HG03342 (cell line): ENCODE measurements at regions not wholly inside any gene's neighbourhood (a gene's known extent, or its start where the extent isn't known, plus 50 kb on each side); places are given as distances from the start of the nearest gene placed in this dataset.
A peak's percentile ranks its signal among the peaks of the same experiment; 100 is the strongest.

Experiments used
- ATAC-seq: cut with Tn5 transposase; IDR thresholded peaks from one replicate; pipeline ENCODE4 v1.9.1; 2021; ENCODE audit warnings: mild to moderate bottlenecking, moderate library complexity; ENCODE audit not compliant: unreplicated experiment

- peak; percentile 29 for ATAC-seq
These were observed 2184.4 kb upstream of the TENM3 start for GRCh38 chr4:180058691-180059215.

- ATAC-seq, result peak; percentile 8
These were observed 2183.9 kb upstream of the TENM3 start for GRCh38 chr4:180059216-180059881.

DNA sequence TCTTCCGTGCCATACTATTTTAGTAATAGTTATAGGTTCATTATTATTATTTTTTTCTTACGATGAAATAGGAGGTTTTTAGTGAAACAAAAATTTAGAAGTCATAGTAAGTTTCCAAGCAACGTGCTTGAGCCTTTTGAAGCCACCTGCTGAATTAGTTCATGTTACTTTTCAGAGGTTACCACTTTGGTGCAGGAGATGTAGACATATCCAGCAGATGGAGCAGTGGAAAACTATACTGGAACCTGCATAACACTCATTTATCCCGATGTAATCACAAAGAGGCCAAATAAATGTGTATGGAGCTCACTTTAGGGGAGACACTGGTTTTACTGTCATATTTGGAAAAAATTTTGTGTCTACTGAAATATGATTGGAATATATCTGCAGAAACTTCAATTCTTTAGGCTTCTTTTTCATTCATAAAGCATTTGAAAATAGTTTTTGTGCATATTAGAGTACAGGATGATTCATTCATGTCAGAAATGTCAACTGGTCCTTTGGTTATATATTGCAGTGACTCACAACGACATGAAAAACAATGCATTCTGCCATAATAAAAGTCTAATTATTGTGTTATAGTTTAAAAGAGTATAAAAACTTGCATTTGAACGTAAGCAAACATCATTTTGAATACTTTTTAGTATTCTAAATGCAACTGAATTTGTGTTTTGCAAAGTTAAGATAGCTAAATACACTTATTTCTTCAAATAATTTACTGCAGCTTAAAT lies 2182.9 kb upstream of the TENM3 start:
- no peak for ATAC-seq

- ATAC-seq, result no peak
These were observed 2162.1 kb upstream of the TENM3 start for GRCh38 chr4:180081072-180081471.

DNA sequence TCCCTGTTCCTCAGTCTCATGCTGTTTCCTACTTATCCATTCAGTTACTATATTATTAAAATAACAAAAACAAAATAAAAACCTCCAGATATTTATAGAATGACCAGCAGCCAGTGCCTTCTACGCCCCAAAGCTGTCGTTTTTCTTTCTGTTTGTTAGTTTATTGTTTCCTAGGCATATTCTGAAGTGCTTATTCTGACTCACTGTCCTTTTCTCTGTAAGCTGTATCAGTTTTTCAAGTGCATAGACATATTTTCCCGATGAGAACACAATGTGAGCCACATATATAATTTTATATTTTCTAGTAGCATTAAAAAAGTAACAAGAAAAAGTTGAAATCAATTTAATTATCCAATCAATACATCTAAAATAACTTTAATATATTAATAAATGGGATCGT lies 2158.6 kb upstream of the TENM3 start:
- no peak for ATAC-seq

DNA sequence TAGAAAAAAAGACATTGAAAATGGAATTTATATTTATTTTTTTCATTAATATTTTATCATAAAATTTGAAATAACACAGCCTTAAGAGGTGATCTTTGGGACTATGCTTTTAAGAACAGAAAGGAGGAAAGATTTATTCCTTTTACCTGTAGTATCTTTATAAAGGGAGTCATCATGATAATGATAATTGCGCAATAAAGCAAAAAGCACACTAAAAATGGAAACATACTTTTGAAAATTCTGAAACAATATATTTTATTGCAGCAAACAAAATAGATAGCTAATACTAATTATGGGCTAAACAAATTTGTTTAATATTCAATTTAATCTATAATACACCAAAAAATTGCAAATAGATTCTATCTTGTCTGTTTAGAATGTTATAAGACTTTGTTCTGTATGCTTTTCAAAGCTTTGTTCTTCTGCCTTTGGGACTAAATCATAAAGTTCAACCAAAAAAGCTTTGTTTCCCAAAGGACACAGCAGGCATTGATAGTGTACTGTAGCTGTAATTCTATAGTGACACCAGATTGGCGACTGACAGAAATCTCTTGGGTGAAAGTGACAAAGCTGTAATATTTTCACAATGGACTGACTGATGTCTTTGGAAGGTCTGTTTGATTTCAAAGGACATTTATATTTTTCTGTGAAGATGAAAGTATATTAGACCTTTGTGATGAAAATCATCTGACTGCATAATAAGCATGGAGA lies 2156.6 kb upstream of the TENM3 start:
- no peak for ATAC-seq

GRCh38 chr4:180098586-180098985 lies 2144.6 kb upstream of the TENM3 start:
- ATAC-seq, result no peak

- ATAC-seq, result no peak
These were observed 2143.2 kb upstream of the TENM3 start for GRCh38 chr4:180099957-180100356.

DNA sequence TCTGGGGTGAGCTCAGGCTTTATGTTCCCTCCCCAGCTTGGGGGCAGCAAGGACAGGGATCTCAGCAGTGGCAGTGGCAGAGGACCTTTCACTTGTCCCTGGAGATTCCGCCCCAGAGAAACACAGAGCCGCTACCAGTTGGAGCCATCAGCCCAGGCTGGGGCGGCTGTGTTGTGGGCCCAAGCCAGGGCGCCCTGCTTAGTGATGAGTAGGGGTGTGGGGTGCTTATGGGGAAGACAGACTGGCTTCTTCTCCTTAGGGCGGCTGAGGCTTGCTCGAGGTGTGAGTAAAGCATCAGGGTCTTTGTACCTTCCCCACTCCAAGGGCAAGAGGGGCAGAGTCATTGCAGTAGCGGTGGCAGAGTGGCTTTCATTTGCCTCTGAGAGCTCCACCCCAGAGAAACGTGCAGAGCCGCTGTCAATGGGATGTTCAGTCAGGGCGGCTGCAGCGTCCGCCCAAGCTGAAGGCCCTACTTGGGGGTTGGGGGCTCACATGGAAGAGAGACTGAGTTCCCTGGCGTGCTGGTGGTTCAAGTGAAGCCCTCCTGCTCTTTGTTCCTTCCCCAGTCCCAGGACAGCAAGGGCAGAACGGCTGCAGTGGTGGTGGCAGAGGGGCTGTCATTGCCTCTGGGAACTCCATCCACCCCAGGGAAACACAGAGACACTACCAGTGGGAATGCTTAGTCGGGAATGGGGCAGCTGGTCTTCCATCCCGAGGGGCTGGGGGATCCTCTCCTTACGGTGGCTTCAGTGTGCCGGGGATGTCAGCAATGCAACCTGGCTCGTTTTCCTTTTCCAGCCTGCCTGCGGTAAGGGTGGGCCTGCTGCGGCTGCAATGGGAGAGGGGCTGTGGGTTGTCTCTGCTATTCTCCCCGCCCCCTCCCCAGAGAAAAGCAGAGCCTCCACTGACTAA lies 2142.5 kb upstream of the TENM3 start:
- ATAC-seq, result no peak

DNA sequence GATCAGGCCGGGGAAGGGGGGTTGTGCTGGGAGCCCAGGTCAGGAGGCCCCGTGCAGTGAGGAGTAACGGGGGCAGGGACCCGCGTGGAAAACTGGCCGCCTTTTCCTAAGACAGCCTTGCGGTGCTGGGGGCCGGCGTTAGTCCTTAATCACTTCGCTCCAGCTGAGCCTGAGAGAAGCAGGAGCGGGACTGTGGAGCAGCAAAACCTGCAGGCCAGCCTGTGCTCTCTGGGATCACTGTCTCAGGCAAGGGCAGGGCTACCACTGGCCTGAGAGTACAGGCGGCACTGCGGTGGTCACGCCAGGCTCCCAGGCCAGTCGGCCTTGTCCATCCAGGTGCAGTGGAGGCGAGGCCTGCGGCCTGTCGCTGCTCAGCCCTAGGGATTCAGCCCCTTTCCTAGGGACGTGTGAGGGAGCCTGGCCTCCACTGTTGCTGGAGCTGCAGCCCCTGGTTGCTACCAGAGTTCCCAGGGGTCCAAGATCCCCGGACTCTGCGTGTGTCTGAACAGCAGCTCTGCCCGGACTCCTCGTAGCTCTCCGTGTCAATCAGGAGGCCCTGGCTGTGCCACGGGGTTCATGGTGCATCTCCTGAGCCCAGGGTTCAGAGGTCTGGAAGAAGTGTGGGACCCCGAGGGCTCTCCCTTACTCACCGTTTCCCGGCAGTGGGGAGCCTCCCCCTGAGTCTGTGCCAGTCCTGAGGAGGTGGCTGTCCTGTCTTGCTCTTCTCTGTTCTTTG lies 2141.7 kb upstream of the TENM3 start:
- ATAC-seq, result no peak

GRCh38 chr4:180103794-180104193 lies 2139.4 kb upstream of the TENM3 start:
- ATAC-seq, result no peak

DNA sequence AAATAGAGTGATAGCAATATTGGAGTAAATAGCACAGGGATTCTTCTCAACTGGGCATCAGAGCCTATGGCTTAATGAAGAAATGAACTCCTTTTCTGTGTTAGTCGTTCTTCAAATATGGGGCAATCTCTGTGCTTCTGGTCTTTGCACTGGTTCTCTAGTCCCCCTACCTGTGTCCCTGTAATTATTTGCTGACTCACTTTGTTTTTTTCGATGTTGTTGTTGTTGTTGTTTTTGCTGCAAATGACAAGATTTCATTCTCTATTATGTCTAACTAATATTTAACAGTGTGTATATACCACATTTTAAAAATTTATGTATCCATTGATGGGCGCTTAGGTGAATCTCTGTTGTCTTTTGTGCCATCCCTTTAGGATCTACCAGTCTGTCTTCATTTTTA lies 2137.8 kb upstream of the TENM3 start:
- ATAC-seq, result no peak

GRCh38 chr4:180106122-180106521 lies 2137.1 kb upstream of the TENM3 start:
- ATAC-seq, result no peak

DNA sequence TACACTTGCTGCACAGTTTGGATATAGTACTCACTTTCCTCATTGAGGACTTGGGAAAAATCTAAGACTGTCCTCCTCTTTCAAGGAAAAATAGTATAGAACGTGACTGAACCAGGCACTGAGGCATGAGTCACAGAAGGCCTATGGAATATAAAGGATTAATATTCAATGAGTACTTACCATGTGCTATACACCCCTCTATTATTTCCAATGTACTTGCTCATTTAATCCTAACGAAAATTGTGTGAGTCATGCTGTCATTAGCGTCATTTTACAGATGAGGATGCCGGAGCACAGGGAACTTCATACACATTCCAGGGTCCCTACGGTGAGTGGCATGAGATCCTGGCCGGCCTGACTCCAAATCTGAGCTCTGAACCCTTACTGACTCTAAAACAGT lies 2136.2 kb upstream of the TENM3 start:
- no peak for ATAC-seq

- ATAC-seq, result no peak
These were observed 2126.4 kb upstream of the TENM3 start for GRCh38 chr4:180116840-180117239.

DNA sequence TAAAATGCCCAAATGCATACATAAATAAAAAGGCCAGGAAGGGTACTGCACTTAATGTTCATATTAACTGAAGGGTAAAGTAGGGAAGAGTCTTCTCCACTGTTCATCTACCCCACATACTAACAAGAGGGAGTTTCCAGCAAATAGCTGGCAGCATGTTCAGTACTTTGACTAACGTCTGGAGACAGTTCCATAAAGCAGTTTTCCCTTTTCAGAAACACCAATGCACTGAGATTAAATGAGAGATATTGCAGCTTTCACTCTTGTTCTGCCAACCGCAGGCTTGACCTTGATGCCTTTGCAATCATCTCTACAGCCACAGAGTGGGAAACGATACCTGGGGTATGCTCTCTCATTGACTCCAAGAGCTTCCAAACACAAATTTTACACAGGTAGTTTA lies 2123.1 kb upstream of the TENM3 start:
- ATAC-seq, result no peak

DNA sequence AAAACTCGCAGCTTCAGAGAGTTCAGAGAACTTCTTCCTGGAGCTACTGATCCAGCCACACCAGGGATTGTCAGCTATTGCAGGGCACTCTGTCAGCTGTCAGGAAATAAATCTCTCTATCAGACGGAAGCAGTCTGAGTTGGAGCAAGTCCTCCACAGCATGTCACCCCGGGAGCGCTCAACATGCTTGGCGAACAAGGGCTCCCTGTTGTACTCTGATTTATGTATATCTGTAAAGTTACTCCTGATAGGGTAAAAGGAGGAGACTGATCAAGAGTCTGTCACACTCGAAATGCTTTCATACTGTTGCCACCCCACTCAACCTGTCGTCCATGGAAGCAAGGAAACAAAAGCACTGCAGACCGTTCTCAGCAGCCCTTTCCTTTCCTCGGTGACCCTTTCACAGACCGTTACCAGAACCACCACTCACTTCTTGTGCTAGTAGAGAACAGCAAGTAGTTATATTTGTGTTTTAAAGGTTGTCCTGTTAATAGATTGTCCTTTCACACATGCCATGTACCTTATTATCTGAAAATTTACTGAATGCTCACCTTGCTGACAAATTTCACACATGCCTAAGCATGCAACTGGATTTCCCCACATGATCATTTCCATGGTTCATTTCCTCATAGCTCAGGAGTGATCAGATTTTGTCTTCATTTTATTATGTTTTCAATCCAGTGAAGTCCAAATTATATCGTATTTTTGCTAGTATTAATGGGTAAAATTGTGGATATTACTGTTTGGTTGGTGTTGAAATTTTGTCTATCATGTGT lies 2108.9 kb upstream of the TENM3 start:
- peak; percentile 51 for ATAC-seq

DNA sequence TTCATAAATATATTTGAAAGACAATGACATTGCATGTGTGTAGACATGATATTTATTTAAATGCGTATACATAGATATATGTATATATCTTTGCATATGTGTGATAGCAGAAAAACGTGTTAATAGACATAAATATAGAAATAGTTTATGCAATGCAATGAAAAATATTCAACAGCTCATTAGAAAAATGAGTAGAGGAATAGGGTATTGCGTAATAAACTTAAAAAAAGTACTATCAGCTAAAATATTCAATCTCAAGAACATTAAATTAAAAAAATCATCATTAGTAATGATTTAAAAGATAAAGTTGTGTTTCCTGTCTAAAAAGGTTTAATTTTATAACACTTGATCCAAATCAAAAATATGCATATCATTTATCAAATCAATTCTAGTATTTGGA lies 2101.5 kb upstream of the TENM3 start:
- ATAC-seq, result no peak

GRCh38 chr4:180148737-180149136 lies 2094.5 kb upstream of the TENM3 start:
- ATAC-seq, result no peak
